Panc1 (cell line): ENCODE measurements at regions not wholly inside any gene's neighbourhood (a gene's known extent, or its start where the extent isn't known, plus 50 kb on each side); places are given as distances from the start of the nearest gene placed in this dataset.

Source experiments
- ATAC-seq: fragments of 200-7000 bp; cut with Tn5 transposase; 2 replicates; pipeline ENCODE4 v1.9.1; 2020; ENCODE audit warnings: mild to moderate bottlenecking, moderate library complexity
- BruUV-seq: library from RNA; stranded (reverse); fragments of 400-500 nt; replicated peaks from 2 replicates; lab custom pipeline; 2021; lab: Mats Ljungman, UMichigan
- CTCF ChIA-PET: fragments of 300-600 bp; sonication (Branson Sonifier 250); formaldehyde crosslinking; loops from one replicate; lab custom pipeline; 2022; ENCODE audit warnings: antibody characterized with exemption; lab: Charles Lee
- POLR2A ChIA-PET: fragments of 300-600 bp; sonication (Branson Sonifier 250); formaldehyde crosslinking; loops from one replicate; lab custom pipeline; 2022; ENCODE audit warnings: antibody characterized with exemption; lab: Charles Lee
- DNase-seq: peaks from one replicate; pipeline ENCODE4 v3.0.0-alpha.2; 2010; ENCODE audit warnings: low read depth, low spot score
- H3K27ac ChIP-seq: 2 replicates; pipeline ENCODE4 v1.5.1; 2011; ENCODE audit warnings: mild to moderate bottlenecking, low read length, inconsistent platforms
- H3K27me3 ChIP-seq: fragments of 200-500 bp; sonication (Bioruptor generic); 2 replicates; pipeline ENCODE4 v1.6.0; 2014; ENCODE audit warnings: low read length, inconsistent platforms; ENCODE audit not compliant: control insufficient read depth, insufficient read depth
- H3K36me3 ChIP-seq: fragments of 200-500 bp; sonication (Bioruptor generic); 2 replicates; pipeline ENCODE4 v1.5.1; 2014; ENCODE audit warnings: inconsistent platforms, mild to moderate bottlenecking, low read length, moderate library complexity; ENCODE audit not compliant: control insufficient read depth, insufficient read depth
- H3K4me1 ChIP-seq: 2 replicates; pipeline ENCODE4 v1.5.1; 2011; ENCODE audit warnings: inconsistent platforms, mild to moderate bottlenecking, low read length, moderate library complexity; ENCODE audit not compliant: control insufficient read depth, insufficient read depth
- H3K4me3 ChIP-seq, 2 experiments: 2 replicates each; pipeline ENCODE4 v1.5.1; 2011 to 2012; ENCODE audit warnings: low read depth in 2 of 2, low read length in 2 of 2, mild to moderate bottlenecking in 2 of 2, inconsistent platforms in 1 of 2, moderate library complexity in 1 of 2
- H3K9me3 ChIP-seq: fragments of 200-500 bp; sonication (Bioruptor generic); 2 replicates; pipeline ENCODE4 v1.5.1; 2014; ENCODE audit warnings: low read depth, mild to moderate bottlenecking, inconsistent platforms, low read length, moderate library complexity; ENCODE audit not compliant: control insufficient read depth, insufficient read depth
- POLR2AphosphoS5 ChIP-seq: IDR thresholded peaks from 2 replicates; pipeline ENCODE4 v1.6.1; 2012; ENCODE audit warnings: mild to moderate bottlenecking, low read depth, low read length, moderate library complexity
- SIN3A ChIP-seq: IDR thresholded peaks from 2 replicates; pipeline ENCODE4 v1.6.1; 2012; ENCODE audit warnings: low read depth, mild to moderate bottlenecking, low read length, moderate library complexity, borderline replicate concordance; ENCODE audit not compliant: insufficient read depth
- TCF7L2 ChIP-seq: IDR thresholded peaks from 2 replicates; pipeline ENCODE4 v1.6.1; 2011; ENCODE audit warnings: mild to moderate bottlenecking, low read depth, low read length, inconsistent platforms
- in situ Hi-C: cut with HindIII; loops from 2 replicates; pipeline ENCODE4 v1.10.0; 2016; ENCODE audit warnings: low sequenced_read_pairs, low pct_unique_long_range_greater_than_20kb
- intact Hi-C: fragments of 100-400 bp; cut with micrococcal nuclease; formaldehyde crosslinking; loops from one replicate; pipeline ENCODE4 v1.10.0; 2022; ENCODE audit not compliant: unreplicated experiment
- TF ChIP-seq, protein P1 (sequence below), 2 experiments: IDR thresholded peaks; 2 replicates each; pipeline ENCODE4 v1.6.1; 2011 to 2012; ENCODE audit warnings: low read depth in 2 of 2, control low read depth in 1 of 2, low read length in 1 of 2, mild to moderate bottlenecking in 1 of 2, moderate library complexity in 1 of 2; ENCODE audit not compliant: insufficient read depth in 1 of 2
- TF ChIP-seq, protein P2 (sequence below): fragments of 450-650 bp; IDR thresholded peaks from 2 replicates; pipeline ENCODE4 v1.5.1; 2017; ENCODE audit warnings: mild to moderate bottlenecking

DNA sequence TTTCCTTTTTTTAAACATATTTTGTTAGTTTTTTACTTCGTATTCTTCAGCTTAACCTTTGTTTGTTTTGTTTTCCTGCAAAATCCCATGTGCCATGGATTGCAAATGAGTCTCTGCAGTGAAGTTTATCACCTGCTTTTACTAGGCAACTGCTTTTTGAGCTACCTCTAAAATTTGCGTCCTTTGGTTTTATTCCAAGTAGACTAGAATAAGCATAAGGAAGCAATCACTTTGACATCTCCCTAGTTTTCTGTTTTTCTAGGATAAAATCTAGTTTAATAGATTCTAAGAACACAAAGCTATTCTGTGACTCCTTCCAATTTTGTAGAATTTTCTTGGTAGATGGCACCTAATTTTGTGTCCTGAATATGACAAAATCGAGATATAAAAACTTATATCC, 1059.2 kb downstream of the OTOL1 start:
- H3K4me1 ChIP-seq = no peaks in the 10 kb centered on the region
- no peak overlapping the region for H3K27ac ChIP-seq
- POLR2A ChIA-PET = no interaction called here
- no peak overlapping the region for H3K4me3 ChIP-seq
- no peaks in the 10 kb centered on the region for H3K27me3 ChIP-seq
- DNase-seq (no peak), ATAC-seq (no peak)
- in situ Hi-C loops = no loop called here
- H3K9me3 ChIP-seq = no peaks in the 10 kb centered on the region
- no TSS peak for BruUV-seq
- no peaks in the 10 kb centered on the region for H3K36me3 ChIP-seq
- CTCF ChIA-PET = no interaction called here
- TF ChIP-seq TCF7L2 (no peak), POLR2AphosphoS5 (no peak), SIN3A (no peak)
- TF ChIP-seq, protein P1, sequence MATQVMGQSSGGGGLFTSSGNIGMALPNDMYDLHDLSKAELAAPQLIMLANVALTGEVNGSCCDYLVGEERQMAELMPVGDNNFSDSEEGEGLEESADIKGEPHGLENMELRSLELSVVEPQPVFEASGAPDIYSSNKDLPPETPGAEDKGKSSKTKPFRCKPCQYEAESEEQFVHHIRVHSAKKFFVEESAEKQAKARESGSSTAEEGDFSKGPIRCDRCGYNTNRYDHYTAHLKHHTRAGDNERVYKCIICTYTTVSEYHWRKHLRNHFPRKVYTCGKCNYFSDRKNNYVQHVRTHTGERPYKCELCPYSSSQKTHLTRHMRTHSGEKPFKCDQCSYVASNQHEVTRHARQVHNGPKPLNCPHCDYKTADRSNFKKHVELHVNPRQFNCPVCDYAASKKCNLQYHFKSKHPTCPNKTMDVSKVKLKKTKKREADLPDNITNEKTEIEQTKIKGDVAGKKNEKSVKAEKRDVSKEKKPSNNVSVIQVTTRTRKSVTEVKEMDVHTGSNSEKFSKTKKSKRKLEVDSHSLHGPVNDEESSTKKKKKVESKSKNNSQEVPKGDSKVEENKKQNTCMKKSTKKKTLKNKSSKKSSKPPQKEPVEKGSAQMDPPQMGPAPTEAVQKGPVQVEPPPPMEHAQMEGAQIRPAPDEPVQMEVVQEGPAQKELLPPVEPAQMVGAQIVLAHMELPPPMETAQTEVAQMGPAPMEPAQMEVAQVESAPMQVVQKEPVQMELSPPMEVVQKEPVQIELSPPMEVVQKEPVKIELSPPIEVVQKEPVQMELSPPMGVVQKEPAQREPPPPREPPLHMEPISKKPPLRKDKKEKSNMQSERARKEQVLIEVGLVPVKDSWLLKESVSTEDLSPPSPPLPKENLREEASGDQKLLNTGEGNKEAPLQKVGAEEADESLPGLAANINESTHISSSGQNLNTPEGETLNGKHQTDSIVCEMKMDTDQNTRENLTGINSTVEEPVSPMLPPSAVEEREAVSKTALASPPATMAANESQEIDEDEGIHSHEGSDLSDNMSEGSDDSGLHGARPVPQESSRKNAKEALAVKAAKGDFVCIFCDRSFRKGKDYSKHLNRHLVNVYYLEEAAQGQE (IDR thresholded peaks at IDR 0.05; ENCODE audit: insufficient read depth in 1 of 2, low read depth in 2 of 2, low read length in 1 of 2) = no peak
- TF ChIP-seq, protein P2, sequence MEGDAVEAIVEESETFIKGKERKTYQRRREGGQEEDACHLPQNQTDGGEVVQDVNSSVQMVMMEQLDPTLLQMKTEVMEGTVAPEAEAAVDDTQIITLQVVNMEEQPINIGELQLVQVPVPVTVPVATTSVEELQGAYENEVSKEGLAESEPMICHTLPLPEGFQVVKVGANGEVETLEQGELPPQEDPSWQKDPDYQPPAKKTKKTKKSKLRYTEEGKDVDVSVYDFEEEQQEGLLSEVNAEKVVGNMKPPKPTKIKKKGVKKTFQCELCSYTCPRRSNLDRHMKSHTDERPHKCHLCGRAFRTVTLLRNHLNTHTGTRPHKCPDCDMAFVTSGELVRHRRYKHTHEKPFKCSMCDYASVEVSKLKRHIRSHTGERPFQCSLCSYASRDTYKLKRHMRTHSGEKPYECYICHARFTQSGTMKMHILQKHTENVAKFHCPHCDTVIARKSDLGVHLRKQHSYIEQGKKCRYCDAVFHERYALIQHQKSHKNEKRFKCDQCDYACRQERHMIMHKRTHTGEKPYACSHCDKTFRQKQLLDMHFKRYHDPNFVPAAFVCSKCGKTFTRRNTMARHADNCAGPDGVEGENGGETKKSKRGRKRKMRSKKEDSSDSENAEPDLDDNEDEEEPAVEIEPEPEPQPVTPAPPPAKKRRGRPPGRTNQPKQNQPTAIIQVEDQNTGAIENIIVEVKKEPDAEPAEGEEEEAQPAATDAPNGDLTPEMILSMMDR = no peak
- intact Hi-C loops = no loop called here

DNA sequence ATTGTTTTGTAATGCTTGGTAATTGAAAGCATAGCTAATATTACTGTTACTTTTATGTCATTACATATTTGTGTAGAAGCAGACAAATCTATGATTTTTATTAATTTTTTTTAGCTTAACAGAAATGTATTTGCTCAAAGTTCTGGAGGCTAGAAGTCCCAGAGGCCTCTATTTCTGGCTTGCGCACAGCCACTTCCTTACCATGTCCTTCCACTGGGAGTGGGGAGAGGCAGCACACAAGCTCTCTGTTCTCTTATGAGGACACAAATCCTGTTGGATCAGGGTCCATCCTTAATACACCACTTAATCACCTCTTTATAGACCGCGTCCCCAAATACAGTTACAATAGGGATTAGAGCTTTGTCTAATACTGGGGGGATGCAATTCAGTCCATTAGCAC, 1061.4 kb downstream of the OTOL1 start:
- H3K27me3 ChIP-seq = no peaks in the 10 kb centered on the region
- POLR2A ChIA-PET = no interaction called here
- intact Hi-C loops = no loop called here
- CTCF ChIA-PET = no interaction called here
- no TSS peak for BruUV-seq
- no peak overlapping the region for H3K27ac ChIP-seq
- H3K4me1 ChIP-seq = no peaks in the 10 kb centered on the region
- in situ Hi-C loops = no loop called here
- no peaks in the 10 kb centered on the region for H3K36me3 ChIP-seq
- ATAC-seq (no peak), DNase-seq (no peak)
- no peak overlapping the region for H3K4me3 ChIP-seq
- TF ChIP-seq SIN3A = no peak
- TF ChIP-seq, protein P2 = no peak
- no peak for TF ChIP-seq TCF7L2
- no peak for TF ChIP-seq POLR2AphosphoS5
- TF ChIP-seq, protein P1 (IDR thresholded peaks at IDR 0.05; ENCODE audit: insufficient read depth in 1 of 2, low read depth in 2 of 2, low read length in 1 of 2) = no peak
- no peaks in the 10 kb centered on the region for H3K9me3 ChIP-seq
